Kidney epithelial cell (primary cell): ENCODE measurements at regions not wholly inside any gene's neighbourhood (a gene's known extent, or its start where the extent isn't known, plus 50 kb on each side); places are given as distances from the start of the nearest gene placed in this dataset.

ENCODE experiments used
- DNase-seq: peaks from one replicate; pipeline ENCODE4 v3.0.0-alpha.2; 2010; ENCODE audit warnings: low read depth
- H3K27me3 ChIP-seq: 2 replicates; pipeline ENCODE4 v1.6.0; 2011; ENCODE audit warnings: low read length; ENCODE audit not compliant: control insufficient read depth, insufficient read depth
- H3K36me3 ChIP-seq: 2 replicates; pipeline ENCODE4 v1.5.1; 2011; ENCODE audit warnings: low read length; ENCODE audit not compliant: control insufficient read depth, insufficient read depth
- H3K4me3 ChIP-seq: 2 replicates; pipeline ENCODE4 v1.5.1; 2011; ENCODE audit warnings: low read depth, mild to moderate bottlenecking, control low read depth, low read length
- TF ChIP-seq, protein P1 (sequence below): IDR thresholded peaks from 2 replicates; pipeline ENCODE4 v1.5.1; 2011; ENCODE audit warnings: mild to moderate bottlenecking, moderate library complexity, low read length, control low read depth, inconsistent platforms; ENCODE audit not compliant: insufficient read depth, poor library complexity, severe bottlenecking

DNA sequence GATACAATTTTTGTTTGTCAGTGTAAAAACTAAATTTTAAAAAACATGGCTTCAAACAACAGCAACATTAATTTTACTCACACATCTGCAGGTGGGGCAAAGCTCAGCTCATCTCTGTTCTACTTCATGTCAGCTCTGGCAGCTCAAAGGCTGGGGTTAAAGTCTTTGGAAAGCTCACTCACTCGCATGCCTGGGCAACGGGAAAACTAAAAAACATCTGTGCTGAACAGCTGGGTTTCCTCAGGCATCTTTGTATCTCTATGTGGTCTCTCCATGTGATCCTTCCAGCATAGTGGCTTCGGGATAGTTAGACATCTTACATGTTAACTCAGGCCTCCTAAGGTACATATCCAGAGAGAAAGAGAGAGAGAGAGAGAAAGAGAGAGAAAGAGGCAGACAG is 499.6 kb downstream of the RFPL4B start:
- H3K36me3 ChIP-seq = no peaks in the 10 kb centered on the region
- no peak overlapping the region for H3K4me3 ChIP-seq
- DNase-seq = no peak
- no peaks in the 10 kb centered on the region for H3K27me3 ChIP-seq
- TF ChIP-seq, protein P1, sequence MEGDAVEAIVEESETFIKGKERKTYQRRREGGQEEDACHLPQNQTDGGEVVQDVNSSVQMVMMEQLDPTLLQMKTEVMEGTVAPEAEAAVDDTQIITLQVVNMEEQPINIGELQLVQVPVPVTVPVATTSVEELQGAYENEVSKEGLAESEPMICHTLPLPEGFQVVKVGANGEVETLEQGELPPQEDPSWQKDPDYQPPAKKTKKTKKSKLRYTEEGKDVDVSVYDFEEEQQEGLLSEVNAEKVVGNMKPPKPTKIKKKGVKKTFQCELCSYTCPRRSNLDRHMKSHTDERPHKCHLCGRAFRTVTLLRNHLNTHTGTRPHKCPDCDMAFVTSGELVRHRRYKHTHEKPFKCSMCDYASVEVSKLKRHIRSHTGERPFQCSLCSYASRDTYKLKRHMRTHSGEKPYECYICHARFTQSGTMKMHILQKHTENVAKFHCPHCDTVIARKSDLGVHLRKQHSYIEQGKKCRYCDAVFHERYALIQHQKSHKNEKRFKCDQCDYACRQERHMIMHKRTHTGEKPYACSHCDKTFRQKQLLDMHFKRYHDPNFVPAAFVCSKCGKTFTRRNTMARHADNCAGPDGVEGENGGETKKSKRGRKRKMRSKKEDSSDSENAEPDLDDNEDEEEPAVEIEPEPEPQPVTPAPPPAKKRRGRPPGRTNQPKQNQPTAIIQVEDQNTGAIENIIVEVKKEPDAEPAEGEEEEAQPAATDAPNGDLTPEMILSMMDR = no peak

- Histone ChIP-seq H3K4me3 (no peak overlapping the region), H3K27me3 (no peaks in the 10 kb centered on the region), H3K36me3 (no peaks in the 10 kb centered on the region)
- TF ChIP-seq, protein P1 = no peak
- DNase-seq = no peak
Observed at GRCh38 chr6:112851146-112851545, 504.0 kb downstream of the RFPL4B start.

GRCh38 chr6:112853162-112853561 is 506.0 kb downstream of the RFPL4B start:
- DNase-seq = no peak
- no peak overlapping the region for H3K4me3 ChIP-seq
- no peaks in the 10 kb centered on the region for H3K27me3 ChIP-seq
- H3K36me3 ChIP-seq = no peaks in the 10 kb centered on the region
- TF ChIP-seq, protein P1 = no peak

GRCh38 chr6:112863753-112864152 is 516.6 kb downstream of the RFPL4B start:
- H3K4me3 ChIP-seq = no peak overlapping the region
- TF ChIP-seq, protein P1 = no peak
- no peaks in the 10 kb centered on the region for H3K27me3 ChIP-seq
- H3K36me3 ChIP-seq = no peaks in the 10 kb centered on the region
- no peak for DNase-seq

GRCh38 chr6:112865131-112865530 is 518.0 kb downstream of the RFPL4B start:
- TF ChIP-seq, protein P1 = no peak
- Histone ChIP-seq H3K4me3 (no peak overlapping the region), H3K27me3 (no peaks in the 10 kb centered on the region), H3K36me3 (no peaks in the 10 kb centered on the region)
- no peak for DNase-seq

DNA sequence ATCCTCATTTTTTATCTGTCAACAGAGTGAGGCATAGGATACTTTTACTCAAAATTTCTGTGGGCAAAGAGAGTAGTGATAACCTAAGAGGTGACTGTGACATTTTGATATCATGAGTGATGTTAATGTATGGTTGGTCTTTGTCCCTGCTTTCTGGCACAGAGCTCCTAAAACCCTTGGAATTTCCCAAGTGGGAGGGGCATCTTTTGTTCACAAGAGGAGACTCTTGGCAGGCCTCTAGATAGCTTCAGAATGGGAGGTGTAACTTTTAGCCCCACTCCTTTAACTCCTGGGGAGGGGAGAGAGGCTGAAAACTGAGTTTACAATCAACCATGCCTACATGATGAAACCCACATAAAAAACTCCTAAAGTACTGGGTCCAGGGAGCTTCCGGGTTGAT is 527.8 kb downstream of the RFPL4B start:
- TF ChIP-seq, protein P1 = no peak
- Histone ChIP-seq H3K36me3 (no peaks in the 10 kb centered on the region), H3K4me3 (no peak overlapping the region), H3K27me3 (no peaks in the 10 kb centered on the region)
- no peak for DNase-seq
